Pancreas (tissue), 10 donors: ENCODE measurements at regions not wholly inside any gene's neighbourhood (a gene's known extent, or its start where the extent isn't known, plus 50 kb on each side); places are given as distances from the start of the nearest gene placed in this dataset.
A peak's percentile ranks its signal among the peaks of the same experiment; 100 is the strongest.

ENCODE experiments used
- ATAC-seq, 4 donors: fragments of 200-7000 bp; cut with Tn5 transposase; one replicate each; pipeline versions ENCODE4 v1.8.0 to v1.9.1; 2020; ENCODE audit warnings: mild to moderate bottlenecking in 4 of 4, moderate library complexity in 4 of 4
- DNase-seq, 6 donors: peaks; one replicate each; pipeline ENCODE4 v3.0.0-alpha.2; 2020
- FAIRE-seq: peaks from 2 replicates; lab custom pipeline; 2012; peaks lifted over from hg19 to GRCh38; lab: Jason Lieb, UNC
- H3K27ac ChIP-seq, 4 donors: fragments of 200-600 bp; sonication (generic); 1 replicate in 3 of 4; 2 replicates in 1 of 4; pipeline versions ENCODE4 v1.5.0 to v1.8.0; 2020
- H3K27me3 ChIP-seq, 4 donors: fragments of 200-600 bp; one replicate each; pipeline ENCODE4 v1.8.0; 2021
- H3K36me3 ChIP-seq, 3 donors: fragments of 200-600 bp; sonication (generic) in 1 of 3; one replicate each; pipeline versions ENCODE4 v1.5.0 to v1.8.0; 2020 to 2021
- H3K4me1 ChIP-seq, 3 donors: fragments of 200-600 bp; one replicate each; pipeline ENCODE4 v1.8.0; 2021
- H3K4me3 ChIP-seq, 4 donors: fragments of 200-600 bp; sonication (generic) in 2 of 4; one replicate each; pipeline versions ENCODE4 v1.5.0 to v1.8.0; 2020 to 2021
- H3K9me3 ChIP-seq, 4 donors: fragments of 200-600 bp; one replicate each; pipeline ENCODE4 v1.8.0; 2021
- WGBS, 2 donors: extraction: QIAGEN DNeasy Blood & Tissue Kit; methylation state at CpG; one replicate each; pipeline ENCODE4 v1.1.7; 2013; 5-methylcytosine and 5-hydroxymethylcytosine counted together
- intact Hi-C, 3 donors: fragments of 100-400 bp; cut with DNase I; formaldehyde crosslinking; loops; one replicate each; pipeline versions ENCODE4 v1.11.1 to v1.14.2; 2022
- TF ChIP-seq, protein P1 (sequence below), 4 donors: fragments of 200-600 bp; sonication (generic) in 3 of 4; IDR thresholded peaks; one replicate each; pipeline versions ENCODE4 v1.5.0 to v1.8.0; 2021; ENCODE audit warnings: antibody characterized with exemption in 4 of 4
- donor health status: healthy with polysubstance abuse.
- donor health status: DM: no; HTN: no; CAD: no; lungs with moderate emphysema.
- donor health status: DM: no; HTN: no; CAD: no.
- donor health status: control.
- donor health status: control.
- donor health status: Bipolar disorder and iron deficiency.
- donor health status: DM: yes; HTN: yes; CAD: no.
- donor health status: DM: no; HTN: no; CAD: no.
- donor health status: DM: no; HTN: no; CAD: no.
- donor health status: DM: yes; HTN: yes; CAD: no.

GRCh38 chrX:74179071-74179470, 124.9 kb upstream of the ZCCHC13 start:
- Histone ChIP-seq H3K27me3 (no peaks in the 10 kb centered on the region), H3K36me3 (no peaks in the 10 kb centered on the region), H3K4me3 (no peak overlapping the region), H3K27ac (no peak overlapping the region), H3K4me1 (no peaks in the 10 kb centered on the region), H3K9me3 (no peaks in the 10 kb centered on the region)
- intact Hi-C loops: no loop called here
- 21 to 30% methylated on average over 1 of the region's 1 CpG for WGBS, 2 donors
- FAIRE-seq (peak; percentile 97), ATAC-seq (no peak), DNase-seq (no peak)
- TF ChIP-seq, protein P1, sequence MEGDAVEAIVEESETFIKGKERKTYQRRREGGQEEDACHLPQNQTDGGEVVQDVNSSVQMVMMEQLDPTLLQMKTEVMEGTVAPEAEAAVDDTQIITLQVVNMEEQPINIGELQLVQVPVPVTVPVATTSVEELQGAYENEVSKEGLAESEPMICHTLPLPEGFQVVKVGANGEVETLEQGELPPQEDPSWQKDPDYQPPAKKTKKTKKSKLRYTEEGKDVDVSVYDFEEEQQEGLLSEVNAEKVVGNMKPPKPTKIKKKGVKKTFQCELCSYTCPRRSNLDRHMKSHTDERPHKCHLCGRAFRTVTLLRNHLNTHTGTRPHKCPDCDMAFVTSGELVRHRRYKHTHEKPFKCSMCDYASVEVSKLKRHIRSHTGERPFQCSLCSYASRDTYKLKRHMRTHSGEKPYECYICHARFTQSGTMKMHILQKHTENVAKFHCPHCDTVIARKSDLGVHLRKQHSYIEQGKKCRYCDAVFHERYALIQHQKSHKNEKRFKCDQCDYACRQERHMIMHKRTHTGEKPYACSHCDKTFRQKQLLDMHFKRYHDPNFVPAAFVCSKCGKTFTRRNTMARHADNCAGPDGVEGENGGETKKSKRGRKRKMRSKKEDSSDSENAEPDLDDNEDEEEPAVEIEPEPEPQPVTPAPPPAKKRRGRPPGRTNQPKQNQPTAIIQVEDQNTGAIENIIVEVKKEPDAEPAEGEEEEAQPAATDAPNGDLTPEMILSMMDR (IDR thresholded peaks at IDR 0.05): no peak

DNA sequence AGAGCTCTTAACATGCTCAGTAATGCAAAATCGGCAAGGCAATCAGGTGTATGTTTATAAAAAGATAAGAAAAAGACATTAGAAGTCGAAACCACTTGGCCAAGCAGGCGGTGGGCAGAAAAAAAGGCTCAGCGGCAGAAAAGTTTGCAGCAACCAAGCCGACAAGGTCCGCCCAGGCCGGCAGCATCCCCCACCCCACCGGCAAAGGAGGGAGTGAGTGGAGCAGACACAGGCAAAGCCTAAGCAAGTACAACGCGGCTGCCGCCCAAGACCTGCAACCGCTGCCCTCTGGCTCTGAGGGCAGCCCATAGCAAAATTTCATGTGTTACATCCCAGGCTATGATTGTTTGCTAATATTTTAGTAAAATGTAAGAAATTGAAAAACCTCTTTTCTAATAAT, 125.4 kb upstream of the ZCCHC13 start:
- no peak overlapping the region for H3K4me3 ChIP-seq
- TF ChIP-seq, protein P1 (IDR thresholded peaks at IDR 0.05): no peak
- WGBS, 2 donors: 36 to 47% methylated on average over 12 of the region's 12 CpGs
- no peak for ATAC-seq
- DNase-seq: no peak
- no peaks in the 10 kb centered on the region for H3K4me1 ChIP-seq
- H3K27ac ChIP-seq: no peak overlapping the region
- FAIRE-seq: no peak
- no peaks in the 10 kb centered on the region for H3K9me3 ChIP-seq
- H3K36me3 ChIP-seq: no peaks in the 10 kb centered on the region
- intact Hi-C loops: no loop called here
- no peaks in the 10 kb centered on the region for H3K27me3 ChIP-seq

- no peaks in the 10 kb centered on the region for H3K36me3 ChIP-seq
- H3K27ac ChIP-seq: no peak overlapping the region
- peaks cover 0 to 3% (median 0%) of the 10 kb centered on the region in 4 donors for H3K9me3 ChIP-seq
- no peak overlapping the region for H3K4me3 ChIP-seq
- WGBS, 2 donors: 93 to 97% methylated on average over 1 of the region's 1 CpG
- no peaks in the 10 kb centered on the region for H3K27me3 ChIP-seq
- ATAC-seq: no peak
- intact Hi-C loops: no loop called here
- DNase-seq: no peak
- TF ChIP-seq, protein P1 (IDR thresholded peaks at IDR 0.05): no peak
- no peak for FAIRE-seq
- H3K4me1 ChIP-seq: no peaks in the 10 kb centered on the region
These were observed 132.5 kb upstream of the ZCCHC13 start for GRCh38 chrX:74171465-74171864.

GRCh38 chrX:74162199-74162598, 141.8 kb upstream of the ZCCHC13 start:
- no peaks in the 10 kb centered on the region for H3K27me3 ChIP-seq
- H3K27ac ChIP-seq: no peak overlapping the region
- ATAC-seq: no peak
- no peaks in the 10 kb centered on the region for H3K4me1 ChIP-seq
- intact Hi-C loops: no loop called here
- H3K4me3 ChIP-seq: no peak overlapping the region
- no peaks in the 10 kb centered on the region for H3K9me3 ChIP-seq
- no peak for FAIRE-seq
- TF ChIP-seq, protein P1 (IDR thresholded peaks at IDR 0.05): no peak
- 94 to 96% methylated on average over 20 of the region's 20 CpGs for WGBS, 2 donors
- DNase-seq: no peak
- H3K36me3 ChIP-seq: no peaks in the 10 kb centered on the region

DNA sequence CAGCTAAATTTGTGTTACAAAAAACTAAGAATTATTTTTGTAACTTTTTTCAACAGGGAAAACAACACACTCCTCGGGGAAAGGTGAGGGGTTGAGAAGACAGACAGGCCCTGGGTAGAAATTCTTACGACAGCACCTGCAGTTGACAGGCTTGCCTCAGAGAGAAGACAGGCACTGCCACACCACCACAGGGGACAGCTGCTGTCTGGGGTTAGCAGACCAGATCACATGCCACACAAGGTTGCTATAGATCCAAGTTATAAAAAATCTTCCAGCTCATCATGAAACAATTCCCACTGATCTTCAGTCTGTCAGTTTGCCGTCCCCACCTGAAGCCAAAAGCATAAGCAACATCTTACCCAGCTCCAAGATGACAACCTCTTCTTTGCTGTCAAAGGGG, 143.2 kb upstream of the ZCCHC13 start:
- DNase-seq: no peak
- intact Hi-C loops: no loop called here
- H3K9me3 ChIP-seq: no peaks in the 10 kb centered on the region
- TF ChIP-seq, protein P1 (IDR thresholded peaks at IDR 0.05): no peak
- no peaks in the 10 kb centered on the region for H3K36me3 ChIP-seq
- H3K27me3 ChIP-seq: peaks cover 0 to under 1% (median 0%) of the 10 kb centered on the region in 4 donors
- no peak overlapping the region for H3K4me3 ChIP-seq
- no peak overlapping the region for H3K27ac ChIP-seq
- no peaks in the 10 kb centered on the region for H3K4me1 ChIP-seq
- no peak for ATAC-seq
- WGBS, 2 donors: 62 to 67% methylated on average over 3 of the region's 3 CpGs
- no peak for FAIRE-seq
